NCI-H1105 (cell line): ENCODE measurements at regions not wholly inside any gene's neighbourhood (a gene's known extent, or its start where the extent isn't known, plus 50 kb on each side); places are given as distances from the start of the nearest gene placed in this dataset.

Experiments
- DNase-seq: peaks from one replicate; lab custom pipeline; 2025; lab: John Stamatoyannopoulos, UW

DNA sequence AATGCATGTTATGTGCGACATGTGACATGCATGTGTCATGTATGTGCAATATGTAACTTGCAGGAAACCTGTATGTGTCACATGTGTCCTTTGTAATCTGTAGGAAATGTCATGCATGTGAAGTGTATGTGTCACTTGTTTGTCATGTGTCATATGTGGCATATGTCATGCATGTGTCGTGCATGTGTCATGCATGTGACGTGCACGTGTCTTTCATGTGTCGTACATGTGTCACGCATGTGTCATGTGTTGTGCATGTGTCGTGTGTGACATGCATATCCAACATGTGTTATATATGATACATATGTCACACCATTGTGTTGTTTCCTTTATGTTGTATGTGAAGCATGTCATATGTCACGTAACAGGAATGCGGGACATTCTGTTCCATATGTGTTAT lies 2153.2 kb upstream of the PIK3C3 start:
- no peak for DNase-seq

DNA sequence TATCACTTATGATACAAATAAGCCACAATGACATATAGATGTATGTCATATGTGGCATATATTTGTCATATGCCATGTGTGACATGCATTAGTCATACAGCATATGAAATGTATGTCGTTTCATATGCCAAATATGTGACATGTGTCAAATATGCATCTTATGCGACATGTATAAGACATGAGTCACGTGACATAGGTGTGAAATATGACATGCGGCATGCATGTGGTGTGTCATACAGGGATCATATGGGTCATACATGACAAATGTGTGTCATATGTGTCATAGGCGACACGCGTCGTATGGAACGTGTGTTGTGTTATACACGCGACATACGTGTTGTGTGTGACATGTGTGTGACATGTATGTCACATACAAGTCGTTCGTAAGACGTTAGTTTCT lies 2154.0 kb upstream of the PIK3C3 start:
- DNase-seq: no peak

DNA sequence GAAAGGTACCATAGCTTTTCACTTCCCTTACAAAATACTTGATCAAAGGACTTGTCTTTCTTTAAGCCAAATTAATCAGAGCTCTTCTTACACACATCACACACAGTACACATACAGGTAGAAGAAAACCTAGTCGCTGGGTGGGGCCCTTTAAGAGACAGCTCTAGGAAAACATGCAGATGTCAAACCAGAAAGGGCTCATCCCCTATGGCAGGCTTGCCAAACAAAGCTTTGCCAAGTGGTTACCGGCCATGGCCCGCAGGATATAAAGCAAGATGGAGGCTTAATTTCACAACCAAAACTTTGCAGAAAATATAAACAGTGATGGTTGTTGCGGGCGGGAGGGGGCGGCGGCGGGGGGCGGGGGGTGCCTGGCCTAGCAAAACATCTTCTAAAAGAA lies 2156.0 kb upstream of the PIK3C3 start:
- DNase-seq: peak; percentile 52

DNA sequence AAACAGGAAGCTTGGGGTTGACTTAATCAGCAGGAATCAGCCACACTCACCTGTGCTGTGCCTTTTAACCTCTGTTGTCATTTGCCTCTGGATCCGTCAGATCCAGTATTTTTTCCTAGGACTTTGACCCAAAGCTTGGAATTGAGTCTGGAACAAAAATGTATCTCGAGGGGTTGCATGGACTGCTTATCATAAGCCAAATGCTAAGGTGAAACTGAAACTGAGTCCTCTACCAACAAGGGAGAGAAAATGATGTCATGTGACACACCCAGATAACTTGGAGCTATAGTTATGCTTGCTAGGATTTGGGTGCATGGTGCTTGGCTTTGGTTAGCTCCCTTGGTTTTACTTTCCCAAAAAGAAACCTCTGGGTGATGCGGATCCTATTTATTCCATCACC lies 2158.6 kb upstream of the PIK3C3 start:
- DNase-seq: no peak

DNA sequence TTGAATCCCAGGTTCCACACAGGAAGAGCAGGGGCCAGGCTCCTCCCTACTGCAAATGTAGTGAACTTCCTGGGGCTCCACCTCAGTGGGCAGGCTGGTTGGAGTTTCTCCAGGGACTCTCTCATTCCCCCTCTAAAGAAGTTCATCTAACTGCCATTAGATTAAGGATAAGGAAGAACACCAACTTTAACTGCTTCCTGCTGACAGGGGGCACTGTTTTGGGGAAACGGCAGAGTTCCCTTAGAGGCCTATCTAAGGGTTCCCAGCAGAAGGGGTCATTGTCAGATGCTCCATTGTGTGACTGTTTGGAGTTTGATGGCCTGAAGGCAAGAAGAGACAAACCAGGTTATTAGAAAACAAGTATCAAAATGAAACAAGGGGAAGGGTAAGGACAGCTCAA lies 2159.7 kb upstream of the PIK3C3 start:
- DNase-seq: no peak

DNA sequence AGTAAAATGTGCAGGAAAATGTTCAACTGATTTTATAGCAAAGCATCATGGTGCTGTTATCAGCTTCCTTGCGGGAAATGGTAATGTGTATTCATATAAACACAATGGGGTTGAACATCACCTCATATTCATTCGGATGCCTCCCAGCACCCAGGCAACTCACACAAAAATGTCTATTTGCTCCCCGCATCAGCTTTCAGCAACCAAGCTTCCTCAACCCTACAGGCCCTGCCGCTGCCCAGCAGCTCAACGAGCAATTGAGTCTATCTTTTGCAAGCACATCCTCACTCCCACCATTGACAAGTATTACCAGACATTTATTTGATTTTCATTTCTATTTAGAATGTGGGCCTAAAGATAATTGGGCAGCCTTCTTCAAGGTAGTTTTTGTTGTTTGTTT lies 2161.4 kb upstream of the PIK3C3 start:
- no peak for DNase-seq

DNA sequence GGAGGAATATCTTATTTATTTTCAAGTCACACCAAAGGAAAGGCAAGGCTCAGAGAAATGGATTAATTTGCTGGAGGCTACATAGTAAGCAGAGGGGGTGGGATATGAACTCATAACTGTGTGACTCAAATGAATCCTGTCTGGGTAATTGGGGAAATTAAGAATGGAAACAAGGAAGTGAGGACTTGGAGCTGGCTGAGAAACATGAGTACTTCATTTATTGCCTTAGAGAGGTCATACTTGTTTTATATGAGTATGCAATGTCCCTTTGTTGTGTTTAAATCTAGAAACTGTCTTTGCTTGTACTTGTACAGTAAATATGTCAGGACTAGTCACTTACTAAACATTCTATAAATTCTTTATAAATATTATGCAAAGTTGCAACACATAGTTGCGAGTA lies 2166.7 kb upstream of the PIK3C3 start:
- no peak for DNase-seq

DNA sequence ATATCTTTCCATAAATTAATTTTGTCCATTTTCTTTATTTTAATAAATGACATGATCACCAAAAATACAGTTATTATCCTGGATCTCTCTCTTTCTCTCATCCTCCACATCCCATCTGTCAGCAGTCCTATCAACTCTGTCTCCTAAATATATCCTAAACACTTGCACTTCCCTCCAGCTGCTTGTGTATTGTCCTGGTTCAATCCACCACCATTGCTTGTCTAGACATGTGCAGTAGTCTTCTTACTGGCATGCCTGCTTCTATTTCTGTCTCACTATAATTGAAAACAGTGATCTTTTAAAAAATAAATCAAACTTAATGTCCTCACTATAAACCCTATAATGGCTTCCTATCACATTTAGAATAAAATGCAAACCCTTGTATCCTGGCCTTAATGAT lies 2168.6 kb upstream of the PIK3C3 start:
- peak; percentile 25 for DNase-seq

DNA sequence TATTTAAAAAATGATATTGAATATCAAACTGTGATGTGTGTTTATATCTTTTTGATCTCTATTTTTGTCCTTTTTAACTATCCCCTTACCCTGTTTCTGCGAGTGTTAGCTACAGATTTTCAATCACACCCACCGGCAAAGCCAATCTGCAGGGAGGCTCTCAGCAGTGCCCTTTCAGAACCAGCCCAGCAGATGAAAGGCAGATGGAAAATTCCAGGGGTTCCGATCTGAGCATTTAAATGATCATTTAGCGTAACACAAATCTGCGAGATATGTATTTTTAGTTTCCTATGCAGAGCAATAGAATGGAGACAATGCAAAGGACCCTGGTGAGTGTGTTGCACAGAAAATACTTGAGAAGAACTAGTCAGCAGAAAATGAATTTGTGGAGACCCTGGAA lies 2170.5 kb upstream of the PIK3C3 start:
- no peak for DNase-seq

DNA sequence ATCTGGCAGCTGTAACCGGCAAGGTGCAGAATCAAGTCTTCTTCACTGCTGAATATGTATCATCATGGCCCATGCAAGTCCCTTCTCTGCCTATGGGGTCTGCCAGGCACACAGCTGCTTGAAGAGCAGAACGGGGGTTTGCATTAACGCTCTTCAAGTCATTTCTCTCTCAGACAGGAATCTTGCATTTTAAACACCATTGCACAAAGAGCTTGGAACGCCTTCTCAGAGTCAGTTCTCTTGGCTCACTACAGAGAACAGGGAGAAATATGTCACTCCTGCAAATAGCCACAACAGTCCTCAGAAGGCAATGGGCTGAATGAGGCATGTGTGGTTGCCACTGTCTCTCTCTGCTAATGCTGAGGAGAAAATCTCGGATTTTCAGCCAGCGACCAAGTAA lies 2173.5 kb upstream of the PIK3C3 start:
- no peak for DNase-seq

DNA sequence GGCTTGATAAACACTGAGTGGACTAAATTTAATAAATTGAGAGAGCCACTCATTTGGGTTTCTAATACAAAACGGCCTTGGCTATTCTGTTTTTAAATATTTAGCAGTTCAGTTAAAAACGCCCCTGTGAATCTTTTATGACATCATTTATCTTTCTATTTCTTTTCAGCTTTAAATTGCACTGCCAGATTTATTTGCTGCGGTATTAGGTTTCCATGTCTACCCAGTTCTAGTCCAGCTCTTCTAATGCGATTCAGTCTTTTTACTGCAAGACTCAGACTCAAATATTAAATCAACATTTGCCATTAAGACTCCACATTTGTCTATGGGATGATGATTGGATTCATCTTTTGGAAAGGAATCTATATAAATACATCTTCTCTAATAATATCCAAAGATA lies 2174.3 kb upstream of the PIK3C3 start:
- no peak for DNase-seq

DNA sequence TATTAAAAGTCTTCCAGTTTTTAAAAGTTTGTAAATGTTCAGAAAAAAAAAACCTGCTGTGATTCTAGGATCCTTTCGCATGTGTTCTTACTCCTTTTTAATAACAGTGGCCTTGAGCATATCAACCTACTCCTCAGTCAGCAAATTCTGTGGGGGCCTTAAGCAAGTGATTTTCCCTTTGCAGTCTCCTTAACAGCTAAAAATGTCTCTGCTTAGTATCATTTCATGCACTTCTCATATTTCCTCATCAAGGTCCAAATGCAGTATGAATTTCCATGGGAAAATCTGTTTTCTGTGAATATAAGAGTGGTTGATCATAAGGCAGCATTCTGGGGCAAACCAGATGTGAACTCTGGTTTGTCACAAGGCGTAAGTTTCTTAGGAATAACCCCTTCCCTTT lies 2175.1 kb upstream of the PIK3C3 start:
- no peak for DNase-seq

DNA sequence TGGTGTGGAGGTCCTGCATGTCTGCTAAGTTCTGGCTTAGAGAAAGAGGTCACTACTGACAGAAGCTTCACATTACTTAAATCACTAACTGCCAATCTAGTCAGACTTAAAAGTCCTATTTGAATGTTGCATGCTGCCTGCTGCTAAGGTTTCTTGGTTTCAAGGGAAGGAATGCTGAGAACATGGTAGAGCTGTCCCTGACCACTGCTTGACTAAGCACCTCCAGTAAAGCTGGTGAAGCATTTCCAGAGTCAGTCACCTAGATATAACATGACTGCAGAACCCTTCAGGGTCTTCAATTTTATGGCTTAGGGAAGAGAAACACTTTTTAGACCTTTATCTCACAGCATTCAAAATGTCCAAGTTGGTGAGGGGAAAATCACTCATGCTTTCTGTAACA lies 2178.3 kb upstream of the PIK3C3 start:
- DNase-seq: no peak

DNA sequence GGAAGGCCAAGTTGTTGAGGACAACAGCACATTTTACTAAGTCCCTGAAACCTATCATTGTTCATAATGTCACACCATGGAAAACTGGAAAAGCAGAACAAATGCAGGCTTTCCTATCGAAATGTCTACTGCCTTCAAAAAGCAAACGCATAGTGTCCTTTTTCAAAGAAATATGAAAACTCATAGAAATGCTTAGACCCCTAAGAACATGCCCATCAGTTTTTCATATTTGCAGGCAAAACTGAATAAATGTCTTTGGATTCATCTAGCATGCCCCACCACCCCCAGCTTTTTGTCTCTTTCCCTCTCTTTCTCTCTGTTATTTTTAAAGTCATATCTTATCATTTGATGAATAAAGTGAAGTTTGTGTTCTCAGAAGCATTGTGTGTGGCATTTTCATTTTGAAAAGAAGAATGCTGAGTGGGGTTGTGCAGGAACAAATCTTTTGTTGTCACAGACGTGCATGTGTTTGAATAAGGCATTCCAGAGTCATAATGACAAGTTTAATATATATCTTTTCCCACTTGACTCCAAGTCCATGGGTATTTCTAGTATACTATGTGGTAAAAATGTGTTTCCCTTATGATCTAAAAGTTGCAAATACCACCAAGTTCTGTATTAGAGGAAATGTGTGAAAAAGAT lies 2180.0 kb upstream of the PIK3C3 start:
- DNase-seq: no peak

DNA sequence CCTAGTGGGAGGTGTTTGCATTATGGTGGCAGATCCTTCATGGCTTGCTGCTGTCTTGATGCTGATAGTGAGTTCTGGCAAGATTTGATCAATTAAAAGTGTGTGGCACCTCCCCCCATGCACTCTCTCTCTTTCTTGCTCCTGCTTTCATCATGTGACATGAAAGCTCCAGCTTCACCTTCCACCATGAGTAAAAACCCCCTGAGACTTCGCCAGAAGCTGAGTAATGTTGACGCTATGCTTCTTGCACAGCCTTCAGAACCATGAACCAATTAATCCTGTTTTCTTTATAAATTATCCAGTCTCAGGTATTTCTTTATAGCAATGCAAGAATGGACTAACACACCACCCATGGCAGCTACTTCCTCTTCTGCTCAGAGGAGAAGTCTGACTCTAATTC lies 2181.4 kb upstream of the PIK3C3 start:
- no peak for DNase-seq

DNA sequence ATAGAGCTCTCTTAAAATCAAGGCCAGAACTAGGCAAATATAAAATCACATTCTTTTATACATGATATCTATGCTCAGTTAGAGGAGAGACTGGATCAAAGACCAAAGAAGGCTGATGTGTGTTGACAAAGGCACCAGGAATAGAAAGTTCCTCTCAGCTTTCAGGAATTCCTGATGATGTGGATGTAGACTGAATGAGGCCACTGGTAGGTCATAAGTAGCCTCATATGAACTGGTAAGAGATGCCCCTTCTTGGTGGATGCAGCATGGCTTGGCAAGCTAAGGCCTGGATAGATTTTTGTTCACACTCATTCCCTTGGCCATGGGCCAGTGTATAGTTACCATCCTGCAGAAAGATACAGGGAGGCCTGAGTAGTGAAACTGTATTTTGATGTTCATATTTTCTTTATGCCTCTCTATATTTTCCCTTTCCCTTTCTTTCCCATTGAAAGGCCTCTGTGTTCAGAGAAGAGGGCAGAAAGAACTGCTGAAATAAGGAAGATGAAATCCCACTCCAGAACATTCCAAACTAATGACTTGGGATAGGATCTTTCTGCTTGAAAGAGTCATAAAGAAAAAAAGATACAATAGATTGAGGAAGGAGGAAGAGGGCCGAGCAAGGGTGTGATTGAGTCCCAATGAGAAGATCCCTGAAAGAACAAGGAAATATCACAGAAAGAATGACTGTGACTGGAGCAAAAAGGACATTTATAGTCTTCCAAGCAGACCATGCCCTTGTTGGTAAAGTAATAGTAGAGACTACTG lies 2182.7 kb upstream of the PIK3C3 start:
- DNase-seq: no peak

DNA sequence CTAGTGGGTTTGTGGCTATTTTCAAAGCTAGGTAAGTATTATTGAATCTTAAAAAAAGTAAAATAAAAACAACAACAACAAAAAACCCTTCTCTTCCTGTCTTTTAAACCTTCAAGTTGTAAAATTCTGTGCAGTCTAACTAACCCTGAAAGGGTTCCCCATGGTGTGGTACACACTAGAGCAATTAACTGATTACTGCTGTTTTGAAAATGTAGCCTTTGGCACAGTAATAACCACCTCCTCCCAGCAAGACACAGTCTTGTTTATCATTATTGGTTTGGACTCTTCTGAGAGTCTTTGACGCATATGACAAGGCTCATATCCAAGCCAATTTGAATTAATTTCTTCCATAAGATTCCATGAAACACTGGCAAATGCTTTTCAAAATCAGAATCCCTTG lies 2184.6 kb upstream of the PIK3C3 start:
- DNase-seq: no peak

DNA sequence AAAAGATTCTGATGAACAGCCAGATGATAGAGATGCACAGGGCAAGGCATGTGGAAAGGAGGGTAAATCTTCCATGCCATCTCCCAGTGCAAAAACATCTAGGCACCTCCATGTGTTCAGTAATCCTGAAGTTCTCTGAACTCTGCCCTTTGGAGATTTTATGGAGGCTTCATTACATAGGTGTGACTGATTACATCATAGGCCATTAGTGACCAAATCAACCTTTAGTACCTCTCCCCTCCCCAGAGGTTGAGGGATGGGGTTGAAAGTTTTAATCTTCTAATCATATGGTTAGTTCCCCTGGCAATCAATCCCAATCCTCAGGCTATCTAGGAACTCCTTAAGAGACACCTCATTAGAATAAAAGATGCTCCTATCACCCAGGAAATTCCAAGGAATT lies 2190.2 kb upstream of the PIK3C3 start:
- no peak for DNase-seq

DNA sequence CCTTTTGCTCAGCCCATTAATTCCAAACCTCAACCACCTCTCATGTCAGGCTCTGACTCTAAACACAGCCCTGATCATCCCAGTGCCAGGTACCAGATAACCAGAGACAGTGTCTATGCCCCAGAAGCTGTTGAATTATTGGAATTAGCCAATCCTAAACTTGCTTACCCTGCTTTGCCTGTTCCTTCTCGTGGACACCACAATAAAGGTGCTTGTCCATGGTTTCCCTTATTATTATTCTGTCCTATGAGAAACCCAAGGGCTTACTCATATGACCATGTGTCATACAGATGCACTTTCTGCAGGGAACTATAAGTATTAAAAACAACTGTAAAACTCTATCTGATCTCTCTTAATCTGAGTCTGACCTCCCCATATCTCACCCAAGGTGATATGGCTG lies 2193.8 kb upstream of the PIK3C3 start:
- no peak for DNase-seq

DNA sequence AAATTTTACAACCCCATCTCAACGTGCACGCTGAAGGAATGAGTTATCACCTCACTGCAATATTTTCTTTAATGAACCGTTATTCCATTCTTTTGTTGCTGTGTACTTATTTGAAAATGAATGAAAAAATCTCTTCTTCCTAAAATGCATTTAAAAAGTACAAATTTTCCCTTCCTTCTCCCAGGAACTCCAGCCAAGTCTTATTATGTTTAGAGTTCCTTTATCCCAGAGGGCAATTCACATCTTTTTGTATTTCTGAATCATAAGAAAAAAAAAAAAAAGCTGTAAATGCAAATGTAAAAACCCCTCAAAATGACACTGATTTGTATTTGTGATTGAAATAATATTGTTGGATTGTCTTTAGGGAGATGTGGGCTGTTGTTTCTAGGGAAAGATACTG lies 2194.3 kb upstream of the CELF4 start:
- no peak for DNase-seq

DNA sequence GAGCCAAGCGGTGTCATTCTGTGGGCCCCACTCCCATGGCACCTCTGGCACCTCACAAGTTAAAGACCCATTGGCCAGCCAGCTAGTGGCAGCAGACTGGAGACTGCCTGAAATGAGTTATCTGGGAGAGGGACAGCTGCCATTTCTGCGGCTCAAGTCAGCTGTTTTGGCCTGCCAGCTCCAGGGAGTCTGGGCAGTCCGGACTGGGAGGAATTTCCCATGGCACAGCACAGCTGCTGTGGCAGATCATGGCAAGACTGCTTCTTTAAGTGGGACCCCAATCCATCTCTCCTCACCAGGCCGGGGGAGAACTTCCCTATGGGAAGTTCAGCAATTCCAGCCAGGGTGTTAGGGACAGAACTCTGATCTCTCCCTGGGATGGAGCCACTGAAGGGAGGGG lies 2187.6 kb upstream of the CELF4 start:
- DNase-seq: no peak

DNA sequence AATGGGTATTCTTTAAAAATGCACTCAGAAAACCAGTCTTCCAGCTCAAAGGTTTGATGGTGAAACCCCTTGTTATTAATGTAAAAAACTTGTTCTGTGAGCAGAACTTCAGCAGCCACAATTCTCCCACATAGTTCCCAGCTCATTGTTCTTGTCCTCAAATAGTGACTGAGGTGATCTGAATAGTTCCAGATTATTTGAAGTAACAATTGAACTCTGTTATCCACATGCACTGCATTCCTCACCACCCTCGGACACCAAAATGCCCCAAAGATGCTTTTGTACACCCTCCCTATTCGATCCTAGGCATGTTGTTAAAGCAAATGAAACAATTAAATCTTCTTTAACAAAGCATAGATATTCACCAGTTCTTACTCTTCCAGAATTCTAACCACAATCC lies 2186.8 kb upstream of the CELF4 start:
- no peak for DNase-seq

DNA sequence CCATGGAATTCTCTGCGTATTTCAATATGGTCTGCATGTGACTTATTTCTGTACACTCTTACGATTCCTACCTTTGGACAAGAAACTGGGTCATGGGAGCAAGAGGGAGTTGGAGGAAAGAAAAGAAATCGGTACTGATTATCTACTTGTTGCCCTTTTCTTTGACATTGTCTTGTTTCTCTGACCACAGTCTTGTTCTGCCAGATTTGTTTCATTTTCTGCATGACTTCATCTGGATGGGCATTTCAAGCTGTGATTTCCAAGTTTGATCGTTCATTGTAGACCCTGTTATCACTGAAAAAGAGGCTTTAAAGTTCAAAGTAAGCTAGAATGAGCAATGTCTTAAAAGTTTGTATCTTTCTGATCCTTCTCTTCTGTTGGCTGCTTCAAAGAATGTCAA lies 2186.3 kb upstream of the CELF4 start:
- DNase-seq: no peak

DNA sequence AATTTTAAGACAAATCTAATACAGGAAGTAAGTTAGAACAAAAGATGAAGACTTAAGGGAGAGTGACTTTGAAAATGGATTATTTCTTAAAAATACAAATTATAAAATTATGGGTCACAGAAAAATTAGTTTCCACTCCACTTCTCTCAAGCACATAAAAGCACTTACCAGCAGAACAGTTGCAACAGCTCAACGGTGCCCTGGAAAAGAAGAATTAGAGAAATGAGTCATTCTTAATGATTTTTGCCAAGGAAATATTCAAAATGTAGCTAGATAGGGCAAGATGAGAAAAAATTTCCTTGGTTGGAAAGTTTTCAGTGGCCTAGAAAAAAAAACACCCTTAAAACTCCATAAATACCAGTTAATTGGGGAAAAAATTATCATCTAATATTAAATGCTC lies 2185.6 kb upstream of the CELF4 start:
- no peak for DNase-seq
